Type B pancreatic cell (in vitro differentiated cells): ENCODE measurements at regions not wholly inside any gene's neighbourhood (a gene's known extent, or its start where the extent isn't known, plus 50 kb on each side); places are given as distances from the start of the nearest gene placed in this dataset.

ENCODE experiments used
- DNase-seq: peaks from one replicate; pipeline ENCODE4 v3.0.0; 2021; ENCODE audit warnings: mixed read lengths; ENCODE audit not compliant: unreplicated experiment; ENCODE audit errors: extremely low spot score
- H3K27ac Mint-ChIP-seq: 2 replicates; pipeline ENCODE4 v1.8.0; 2021; ENCODE audit warnings: mild to moderate bottlenecking, mixed read lengths
- H3K27me3 Mint-ChIP-seq: 2 replicates; pipeline ENCODE4 v1.8.0; 2021; ENCODE audit warnings: mixed read lengths
- H3K36me3 Mint-ChIP-seq: 2 replicates; pipeline ENCODE4 v1.8.0; 2021; ENCODE audit warnings: mixed read lengths
- H3K4me1 Mint-ChIP-seq: one replicate; pipeline ENCODE4 v1.8.0; 2021; ENCODE audit warnings: mixed read lengths; ENCODE audit not compliant: unreplicated experiment
- H3K4me3 Mint-ChIP-seq: 2 replicates; pipeline ENCODE4 v1.8.0; 2021; ENCODE audit warnings: mild to moderate bottlenecking, mixed read lengths
- H3K9me3 Mint-ChIP-seq: 2 replicates; pipeline ENCODE4 v1.8.0; 2021; ENCODE audit warnings: mixed read lengths
- TF ChIP-seq, protein P1 (sequence below): fragments of 200-600 bp; sonication (generic); conservative IDR thresholded peaks from 2 replicates; pipeline ENCODE4 v1.5.0; 2021; ENCODE audit warnings: antibody characterized with exemption, mild to moderate bottlenecking

DNA sequence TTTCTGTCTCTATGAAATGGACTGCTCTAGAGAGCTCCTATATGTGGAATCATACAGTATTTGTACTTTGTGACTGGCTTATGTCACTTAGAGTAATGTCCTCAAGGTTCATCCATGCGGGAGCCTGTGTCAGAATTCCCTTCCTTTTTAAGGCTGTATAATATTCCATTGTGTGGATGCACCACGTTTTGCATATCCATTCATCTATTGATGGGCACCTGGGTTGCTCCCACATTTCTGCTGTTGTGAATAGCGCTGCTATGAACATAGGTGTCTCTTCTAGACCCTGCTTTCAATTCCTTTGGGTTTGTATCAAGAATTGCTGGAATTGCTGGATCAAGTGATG lies 155.4 kb downstream of the BMP7 start:
- no peak overlapping the region for H3K27ac Mint-ChIP-seq
- no peak overlapping the region for H3K4me3 Mint-ChIP-seq
- peaks cover 4% of the 10 kb centered on the region for H3K36me3 Mint-ChIP-seq
- H3K9me3 Mint-ChIP-seq, result peaks cover 4% of the 10 kb centered on the region
- no peaks in the 10 kb centered on the region for H3K27me3 Mint-ChIP-seq
- TF ChIP-seq, protein P1, sequence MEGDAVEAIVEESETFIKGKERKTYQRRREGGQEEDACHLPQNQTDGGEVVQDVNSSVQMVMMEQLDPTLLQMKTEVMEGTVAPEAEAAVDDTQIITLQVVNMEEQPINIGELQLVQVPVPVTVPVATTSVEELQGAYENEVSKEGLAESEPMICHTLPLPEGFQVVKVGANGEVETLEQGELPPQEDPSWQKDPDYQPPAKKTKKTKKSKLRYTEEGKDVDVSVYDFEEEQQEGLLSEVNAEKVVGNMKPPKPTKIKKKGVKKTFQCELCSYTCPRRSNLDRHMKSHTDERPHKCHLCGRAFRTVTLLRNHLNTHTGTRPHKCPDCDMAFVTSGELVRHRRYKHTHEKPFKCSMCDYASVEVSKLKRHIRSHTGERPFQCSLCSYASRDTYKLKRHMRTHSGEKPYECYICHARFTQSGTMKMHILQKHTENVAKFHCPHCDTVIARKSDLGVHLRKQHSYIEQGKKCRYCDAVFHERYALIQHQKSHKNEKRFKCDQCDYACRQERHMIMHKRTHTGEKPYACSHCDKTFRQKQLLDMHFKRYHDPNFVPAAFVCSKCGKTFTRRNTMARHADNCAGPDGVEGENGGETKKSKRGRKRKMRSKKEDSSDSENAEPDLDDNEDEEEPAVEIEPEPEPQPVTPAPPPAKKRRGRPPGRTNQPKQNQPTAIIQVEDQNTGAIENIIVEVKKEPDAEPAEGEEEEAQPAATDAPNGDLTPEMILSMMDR, result no peak
- H3K4me1 Mint-ChIP-seq, result peaks cover 20% of the 10 kb centered on the region
- DNase-seq, result no peak

DNA sequence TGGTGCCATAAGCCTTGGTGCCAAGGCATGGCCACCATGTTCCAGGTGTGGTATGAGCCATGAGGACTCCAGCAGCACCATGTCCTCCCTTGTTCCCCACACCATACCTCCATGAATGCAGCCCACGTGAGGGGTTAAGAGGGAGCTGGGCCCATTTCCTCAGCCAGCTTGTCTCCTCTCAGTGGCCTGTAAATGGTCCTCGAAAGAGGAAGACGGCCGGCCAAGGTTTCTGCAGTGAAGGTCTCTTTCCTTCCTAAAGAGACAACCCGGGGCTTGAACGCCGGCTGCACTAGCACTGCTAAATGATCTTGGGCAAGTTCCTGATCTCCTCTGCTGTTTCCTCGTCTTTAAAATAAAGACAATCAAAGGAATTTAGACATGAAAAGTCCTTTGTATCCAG lies 154.0 kb downstream of the BMP7 start:
- no peak overlapping the region for H3K27ac Mint-ChIP-seq
- peaks cover 4% of the 10 kb centered on the region for H3K9me3 Mint-ChIP-seq
- peaks cover 4% of the 10 kb centered on the region for H3K36me3 Mint-ChIP-seq
- H3K27me3 Mint-ChIP-seq, result peaks cover 3% of the 10 kb centered on the region
- no peak for DNase-seq
- peaks cover 24% of the 10 kb centered on the region for H3K4me1 Mint-ChIP-seq
- no peak overlapping the region for H3K4me3 Mint-ChIP-seq
- TF ChIP-seq, protein P1, result no peak

DNA sequence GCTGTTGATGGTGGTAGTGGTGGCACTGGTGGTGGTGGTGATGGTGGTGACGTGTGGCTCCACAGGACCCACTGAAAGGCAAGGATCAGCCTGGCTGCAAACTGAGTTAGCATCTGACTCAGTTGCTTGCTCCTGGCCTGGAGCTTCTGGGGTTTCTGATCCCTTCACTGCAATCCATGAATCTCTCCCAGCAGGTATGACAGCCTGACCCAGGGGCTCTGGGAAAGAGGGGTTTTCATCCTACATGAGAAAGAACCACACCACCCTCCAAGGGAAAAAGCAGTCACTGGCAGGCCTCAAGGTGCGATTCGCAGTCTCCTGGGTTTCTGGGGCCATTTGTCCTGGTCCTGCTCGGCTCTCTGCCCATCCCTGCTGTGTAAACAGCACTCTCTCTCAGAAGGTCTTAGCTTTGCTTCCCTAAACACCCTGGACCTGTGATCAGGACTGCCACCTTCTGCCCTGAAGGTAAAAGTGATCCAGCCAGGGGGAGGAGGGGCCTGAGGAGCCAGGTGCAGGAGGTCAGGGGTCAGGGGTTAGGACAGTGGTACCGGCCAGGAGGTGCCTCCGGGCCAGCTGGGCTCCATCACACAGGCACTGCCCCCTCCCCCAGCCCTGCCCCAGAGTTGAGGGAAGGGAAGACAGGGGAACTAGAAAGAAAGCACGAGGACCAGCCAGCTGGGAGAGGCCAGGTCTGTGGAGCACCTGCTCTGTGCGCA lies 152.0 kb downstream of the BMP7 start:
- TF ChIP-seq, protein P1, result no peak
- peaks cover 3% of the 10 kb centered on the region for H3K27me3 Mint-ChIP-seq
- peaks cover 4% of the 10 kb centered on the region for H3K9me3 Mint-ChIP-seq
- H3K36me3 Mint-ChIP-seq, result peaks cover 4% of the 10 kb centered on the region
- no peak for DNase-seq
- H3K4me1 Mint-ChIP-seq, result peaks cover 12% of the 10 kb centered on the region
- H3K27ac Mint-ChIP-seq, result no peak overlapping the region
- no peak overlapping the region for H3K4me3 Mint-ChIP-seq

DNA sequence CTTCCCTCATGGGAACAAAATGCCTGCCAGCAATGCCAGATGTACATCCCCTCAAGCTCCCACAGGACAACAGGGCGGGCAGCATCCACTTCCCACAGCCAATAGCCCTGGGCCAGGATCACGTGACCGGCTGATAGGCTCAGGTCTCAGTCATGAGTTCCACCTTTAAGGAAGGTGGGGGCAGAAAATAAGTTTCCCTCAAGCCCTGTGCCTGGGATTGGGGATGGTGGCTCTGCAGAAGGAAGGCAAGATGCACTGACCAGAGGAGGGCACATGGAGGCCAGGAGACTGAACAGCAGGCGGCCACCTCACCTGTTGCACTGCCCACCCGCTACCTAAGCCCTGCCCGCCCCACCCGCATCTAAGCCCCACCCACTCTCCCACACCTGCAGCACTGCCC lies 149.1 kb downstream of the BMP7 start:
- Mint-ChIP-seq H3K4me3 (no peak overlapping the region), H3K27me3 (peaks cover 3% of the 10 kb centered on the region), H3K4me1 (peaks cover 7% of the 10 kb centered on the region), H3K9me3 (peaks cover 4% of the 10 kb centered on the region), H3K27ac (no peak overlapping the region), H3K36me3 (peaks cover 4% of the 10 kb centered on the region)
- TF ChIP-seq, protein P1, result no peak
- DNase-seq, result no peak

DNA sequence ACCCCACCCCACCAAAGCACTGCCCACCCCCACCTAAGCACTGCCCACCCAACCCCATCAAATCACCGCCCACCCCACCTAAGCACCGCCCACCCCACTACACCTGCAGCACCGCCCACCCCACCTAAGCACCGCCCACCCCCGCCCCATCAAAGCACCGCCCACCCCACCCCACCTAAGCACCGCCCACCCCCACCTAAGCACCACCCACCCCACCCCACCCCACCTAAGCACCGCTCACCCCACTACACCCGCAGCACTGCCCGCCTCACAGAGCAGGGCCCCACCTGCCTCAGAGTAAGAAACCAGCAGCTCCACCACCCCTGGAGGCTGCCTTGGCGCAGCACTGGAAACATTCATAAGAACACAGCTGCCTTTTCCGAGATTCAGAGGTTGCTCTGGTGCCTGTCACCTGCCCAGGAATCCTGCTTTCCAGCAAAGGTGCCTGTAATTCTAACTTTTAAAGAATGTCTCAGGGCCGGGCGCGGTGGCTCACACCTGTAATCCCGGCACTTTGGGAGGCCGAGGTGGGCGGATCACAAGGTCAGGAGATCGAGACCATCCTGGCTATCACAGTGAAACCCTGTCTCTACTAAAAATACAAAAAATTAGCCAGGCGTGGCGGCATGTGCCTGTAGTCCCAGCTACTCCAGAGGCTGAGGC lies 148.2 kb downstream of the BMP7 start:
- Mint-ChIP-seq H3K27ac (no peak overlapping the region), H3K4me3 (no peak overlapping the region), H3K27me3 (peaks cover 3% of the 10 kb centered on the region), H3K4me1 (peaks cover 16% of the 10 kb centered on the region), H3K36me3 (peaks cover 4% of the 10 kb centered on the region), H3K9me3 (peaks cover 4% of the 10 kb centered on the region)
- TF ChIP-seq, protein P1, result no peak
- no peak for DNase-seq
